HEK293 (cell line): ENCODE measurements at regions not wholly inside any gene's neighbourhood (a gene's known extent, or its start where the extent isn't known, plus 50 kb on each side); places are given as distances from the start of the nearest gene placed in this dataset.

Experiments
- CTCF ChIA-PET: fragments of 350-600 bp; formaldehyde crosslinking; extraction: SDS; loops from one replicate; lab custom pipeline; 2021; ENCODE audit warnings: antibody characterized with exemption; lab: Yijun Ruan, JAX
- POLR2A ChIA-PET: fragments of 300-600 bp; formaldehyde crosslinking; extraction: SDS; loops from one replicate; lab custom pipeline; 2020; ENCODE audit warnings: antibody characterized with exemption, inconsistent platforms; lab: Yijun Ruan, JAX
- H3K27ac ChIP-seq: fragments of 200-500 bp; sonication (Bioruptor generic); 2 replicates; pipeline ENCODE4 v1.5.1; 2014; ENCODE audit warnings: low read depth, low read length, control low read depth, inconsistent platforms; ENCODE audit errors: extremely low read depth
- H3K36me3 ChIP-seq, 2 experiments: fragments of 200-500 bp in 1 of 2; sonication (Bioruptor generic) in 1 of 2; 1 replicate in 1 of 2; 2 replicates in 1 of 2; pipeline ENCODE4 v1.5.1; 2014 to 2017; ENCODE audit warnings: inconsistent platforms in 2 of 2, low read length in 2 of 2; ENCODE audit not compliant: control insufficient read depth in 2 of 2, insufficient read depth in 1 of 2
- H3K4me1 ChIP-seq: fragments of 200-500 bp; sonication (Bioruptor generic); 2 replicates; pipeline ENCODE4 v1.5.1; 2014; ENCODE audit warnings: mild to moderate bottlenecking, low read length, inconsistent platforms; ENCODE audit not compliant: control insufficient read depth, insufficient read depth
- H3K4me3 ChIP-seq: 2 replicates; pipeline ENCODE4 v1.5.1; 2011; ENCODE audit warnings: low read depth, mild to moderate bottlenecking, control low read depth, low read length, moderate library complexity
- H3K9me3 ChIP-seq: fragments of 200-500 bp; sonication (Bioruptor generic); 2 replicates; pipeline ENCODE4 v1.5.1; 2014; ENCODE audit warnings: low read depth, low read length, inconsistent platforms; ENCODE audit not compliant: control insufficient read depth, insufficient read depth
- GLI4 ChIP-seq: fragments of 450-650 bp; formaldehyde crosslinking; IDR thresholded peaks from 2 replicates; pipeline ENCODE4 v1.5.1; 2016; ENCODE audit warnings: missing biosample characterization, missing genetic modification characterization
- KLF1 ChIP-seq: fragments of 450-650 bp; formaldehyde crosslinking; IDR thresholded peaks from 2 replicates; pipeline ENCODE4 v1.5.1; 2016; ENCODE audit warnings: missing biosample characterization, missing genetic modification characterization
- KLF8 ChIP-seq: fragments of 450-650 bp; formaldehyde crosslinking; IDR thresholded peaks from 2 replicates; pipeline ENCODE4 v1.5.1; 2016; ENCODE audit warnings: missing biosample characterization, missing genetic modification characterization
- OSR2 ChIP-seq: fragments of 450-650 bp; formaldehyde crosslinking; IDR thresholded peaks from 2 replicates; pipeline ENCODE4 v1.5.1; 2016; ENCODE audit warnings: missing biosample characterization, missing genetic modification characterization
- TRIM28 ChIP-seq: IDR thresholded peaks from 2 replicates; pipeline ENCODE4 v1.6.1; 2011; ENCODE audit warnings: low read length, control low read depth, borderline replicate concordance
- YY1 ChIP-seq: fragments of 450-650 bp; formaldehyde crosslinking; IDR thresholded peaks from 2 replicates; pipeline ENCODE4 v1.5.1; 2018; ENCODE audit warnings: missing biosample characterization, missing genetic modification characterization
- YY2 ChIP-seq: fragments of 450-650 bp; formaldehyde crosslinking; IDR thresholded peaks from 2 replicates; pipeline ENCODE4 v1.5.1; 2016; ENCODE audit warnings: missing biosample characterization, missing genetic modification characterization
- ZBTB21 ChIP-seq: fragments of 450-650 bp; formaldehyde crosslinking; IDR thresholded peaks from 2 replicates; pipeline ENCODE4 v1.5.1; 2017; ENCODE audit warnings: missing biosample characterization, missing genetic modification characterization
- ZBTB26 ChIP-seq: fragments of 450-650 bp; formaldehyde crosslinking; optimal IDR thresholded peaks from 2 replicates; pipeline ENCODE3; 2016; ENCODE audit warnings: missing biosample characterization, mild to moderate bottlenecking, missing genetic modification characterization
- ZBTB48 ChIP-seq: fragments of 450-650 bp; formaldehyde crosslinking; IDR thresholded peaks from 2 replicates; pipeline ENCODE4 v1.5.1; 2016; ENCODE audit warnings: missing biosample characterization, missing genetic modification characterization
- ZFP69B ChIP-seq: fragments of 450-650 bp; formaldehyde crosslinking; IDR thresholded peaks from 2 replicates; pipeline ENCODE4 v1.5.1; 2016; ENCODE audit warnings: missing biosample characterization, missing genetic modification characterization
- ZNF157 ChIP-seq: fragments of 450-650 bp; formaldehyde crosslinking; IDR thresholded peaks from 2 replicates; pipeline ENCODE4 v1.5.1; 2016; ENCODE audit warnings: missing biosample characterization, missing genetic modification characterization
- ZNF169 ChIP-seq: fragments of 450-650 bp; formaldehyde crosslinking; IDR thresholded peaks from 2 replicates; pipeline ENCODE4 v1.5.1; 2016; ENCODE audit warnings: missing biosample characterization, missing genetic modification characterization
- ZNF184 ChIP-seq: fragments of 450-650 bp; IDR thresholded peaks from 2 replicates; pipeline ENCODE4 v1.5.1; 2018; ENCODE audit warnings: missing biosample characterization, mild to moderate bottlenecking, missing genetic modification characterization
- ZNF221 ChIP-seq: fragments of 450-650 bp; formaldehyde crosslinking; IDR thresholded peaks from 2 replicates; pipeline ENCODE4 v1.5.1; 2017; ENCODE audit warnings: missing biosample characterization, missing genetic modification characterization, borderline replicate concordance
- ZNF239 ChIP-seq: fragments of 450-650 bp; formaldehyde crosslinking; IDR thresholded peaks from 2 replicates; pipeline ENCODE4 v1.5.1; 2016; ENCODE audit warnings: missing biosample characterization, missing genetic modification characterization
- ZNF280D ChIP-seq: fragments of 450-650 bp; formaldehyde crosslinking; IDR thresholded peaks from 2 replicates; pipeline ENCODE4 v1.5.1; 2016; ENCODE audit warnings: missing biosample characterization, missing genetic modification characterization
- ZNF341 ChIP-seq: fragments of 450-650 bp; formaldehyde crosslinking; IDR thresholded peaks from 2 replicates; pipeline ENCODE4; 2016; ENCODE audit warnings: low read depth, missing biosample characterization, missing genetic modification characterization
- ZNF350 ChIP-seq: fragments of 450-650 bp; formaldehyde crosslinking; IDR thresholded peaks from 2 replicates; pipeline ENCODE4 v1.5.0; 2017; ENCODE audit warnings: missing biosample characterization, mild to moderate bottlenecking, missing genetic modification characterization
- ZNF366 ChIP-seq: fragments of 450-650 bp; formaldehyde crosslinking; conservative IDR thresholded peaks from 2 replicates; pipeline ENCODE4 v1.5.1; 2016; ENCODE audit warnings: missing biosample characterization, missing genetic modification characterization
- ZNF416 ChIP-seq: fragments of 450-650 bp; formaldehyde crosslinking; IDR thresholded peaks from 2 replicates; pipeline ENCODE4 v1.5.1; 2016; ENCODE audit warnings: missing biosample characterization, missing genetic modification characterization
- ZNF473 ChIP-seq: fragments of 450-650 bp; formaldehyde crosslinking; IDR thresholded peaks from 2 replicates; pipeline ENCODE4 v1.5.1; 2017; ENCODE audit warnings: missing biosample characterization, missing genetic modification characterization
- ZNF529 ChIP-seq: fragments of 450-650 bp; formaldehyde crosslinking; IDR thresholded peaks from 2 replicates; pipeline ENCODE4 v1.5.1; 2017; ENCODE audit warnings: missing genetic modification characterization, missing biosample characterization; ENCODE audit not compliant: insufficient replicate concordance
- ZNF548 ChIP-seq: fragments of 450-650 bp; formaldehyde crosslinking; IDR thresholded peaks from 2 replicates; pipeline ENCODE4 v1.5.1; 2016; ENCODE audit warnings: missing biosample characterization, missing genetic modification characterization
- ZNF555 ChIP-seq: fragments of 450-650 bp; formaldehyde crosslinking; conservative IDR thresholded peaks from 2 replicates; pipeline ENCODE4 v1.5.1; 2017; ENCODE audit warnings: missing biosample characterization, mild to moderate bottlenecking, missing genetic modification characterization, inconsistent platforms
- ZNF585B ChIP-seq: fragments of 450-650 bp; formaldehyde crosslinking; IDR thresholded peaks from 2 replicates; pipeline ENCODE4 v1.5.1; 2016; ENCODE audit warnings: missing biosample characterization, missing genetic modification characterization
- ZNF596 ChIP-seq: fragments of 450-650 bp; IDR thresholded peaks from 2 replicates; pipeline ENCODE4 v1.5.0; 2018; ENCODE audit warnings: missing biosample characterization, mild to moderate bottlenecking, missing genetic modification characterization, moderate library complexity
- ZNF626 ChIP-seq: fragments of 450-650 bp; sonication (Bioruptor Pico); formaldehyde crosslinking; IDR thresholded peaks from 2 replicates; pipeline ENCODE4 v1.5.1; 2018; ENCODE audit warnings: missing biosample characterization, missing genetic modification characterization, inconsistent platforms
- ZNF639 ChIP-seq: fragments of 450-650 bp; formaldehyde crosslinking; IDR thresholded peaks from 2 replicates; pipeline ENCODE4 v1.5.1; 2016; ENCODE audit warnings: missing biosample characterization, missing genetic modification characterization
- ZSCAN16 ChIP-seq: fragments of 450-650 bp; formaldehyde crosslinking; IDR thresholded peaks from 2 replicates; pipeline ENCODE4 v1.5.1; 2016; ENCODE audit warnings: missing biosample characterization, missing genetic modification characterization
- ZSCAN30 ChIP-seq: fragments of 450-650 bp; IDR thresholded peaks from 2 replicates; pipeline ENCODE4 v1.5.1; 2018; ENCODE audit warnings: missing biosample characterization, mild to moderate bottlenecking, missing genetic modification characterization, moderate library complexity

- TF ChIP-seq YY2 (tag by site-specific recombination): no peak
Measured at GRCh38 chr2:38176619-38177021, 100.7 kb upstream of the CYP1B1 start (continued).

- TF ChIP-seq ZNF350 (no peak), ZNF280D (tag by site-specific recombination) (no peak), ZNF239 (no peak), TRIM28 (no peak), ZBTB48 (tag by site-specific recombination) (no peak), ZNF366 (tag by site-specific recombination) (no peak), KLF1 (tag by site-specific recombination) (no peak), ZNF548 (tag by site-specific recombination) (no peak), ZSCAN16 (tag by site-specific recombination) (no peak), YY1 (tag by site-specific recombination) (no peak), ZBTB21 (tag by site-specific recombination) (no peak), OSR2 (tag by site-specific recombination) (no peak), ZBTB26 (no peak), ZNF221 (tag by site-specific recombination) (no peak), ZNF416 (tag by site-specific recombination) (no peak), ZFP69B (tag by site-specific recombination) (no peak), ZNF585B (no peak), ZNF529 (tag by site-specific recombination) (no peak), ZNF596 (no peak), ZSCAN30 (tag by site-specific recombination) (no peak)
- no peaks in the 10 kb centered on the region for H3K4me1 ChIP-seq
- ChIA-PET POLR2A (no interaction called here), CTCF (interaction anchor here (0.7 to 1.1 kb wide), 3 partner anchors 23 to 178 kb away, joined by 3 to 4 read pairs (median 4); no protein-coding TSS in a partner anchor)
- no peak overlapping the region for H3K27ac ChIP-seq
- no peaks in the 10 kb centered on the region for H3K9me3 ChIP-seq
- H3K36me3 ChIP-seq: no peaks in the 10 kb centered on the region
- no peak overlapping the region for H3K4me3 ChIP-seq
Measured at GRCh38 chr2:38174646-38175423, 98.9 kb upstream of the CYP1B1 start.

- CTCF ChIA-PET: interaction anchor here (0.7 to 1.1 kb wide), 3 partner anchors 24 to 179 kb away, joined by 3 to 4 read pairs (median 4); no protein-coding TSS in a partner anchor
- Histone ChIP-seq H3K4me1 (no peaks in the 10 kb centered on the region), H3K4me3 (no peak overlapping the region), H3K9me3 (no peaks in the 10 kb centered on the region), H3K27ac (no peak overlapping the region), H3K36me3 (no peaks in the 10 kb centered on the region)
- no peak for TF ChIP-seq ZNF341 (tag by site-specific recombination)
- TF ChIP-seq ZNF639 (tag by site-specific recombination): no peak
- TF ChIP-seq ZNF169 (tag by site-specific recombination): no peak
- TF ChIP-seq ZNF184: no peak
- no peak for TF ChIP-seq KLF8
- no peak for TF ChIP-seq ZNF555 (tag by site-specific recombination)
- no peak for TF ChIP-seq ZNF157 (tag by site-specific recombination)
- no peak for TF ChIP-seq GLI4 (tag by site-specific recombination)
- no peak for TF ChIP-seq ZNF473 (tag by site-specific recombination)
- no peak for TF ChIP-seq ZNF626 (tag by site-specific recombination)
- POLR2A ChIA-PET: no interaction called here
Measured at GRCh38 chr2:38174131-38174530, 98.2 kb upstream of the CYP1B1 start.
